ENCODE measurements at regions not wholly inside any gene's neighbourhood (a gene's known extent, or its start where the extent isn't known, plus 50 kb on each side); places are given as distances from the start of the nearest gene placed in this dataset.
"Not testable (repeated sequence)": the region's sequence is repeated elsewhere in the genome, so short reads cannot be mapped to it uniquely, and the experiment has no call there.

DNA sequence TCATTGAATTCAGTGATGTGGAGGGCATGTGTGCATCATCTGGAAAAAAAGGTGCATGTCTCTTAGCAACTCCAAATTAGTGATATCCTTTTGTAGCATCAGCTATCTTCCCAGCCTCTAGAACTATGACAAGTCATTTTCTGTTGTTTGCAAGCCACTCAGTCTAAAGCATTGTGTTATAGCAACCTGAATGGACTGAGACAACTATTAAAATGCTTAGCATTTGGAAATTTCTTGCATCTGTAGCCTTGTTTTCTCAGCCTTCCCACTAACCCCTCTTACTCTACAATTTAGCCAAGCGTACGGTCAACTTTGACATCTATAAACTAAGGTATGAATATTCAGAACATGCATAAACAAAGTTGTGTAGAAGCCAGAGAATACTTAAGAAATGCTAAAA lies 777.1 kb upstream of the CDH18 start:
- not testable (repeated sequence) for H3K27ac ChIP-seq (ENCODE audit: low read length); H3K4me1 ChIP-seq (ENCODE audit: control insufficient read depth, insufficient read depth, low read length); H3K27me3 ChIP-seq (ENCODE audit: control insufficient read depth in 1 of 2, insufficient read depth in 2 of 2, low read length in 2 of 2); H3K4me3 ChIP-seq (ENCODE audit: low read length in 2 of 2); H3K36me3 ChIP-seq (ENCODE audit: control insufficient read depth in 2 of 2, insufficient read depth in 2 of 2, low read length in 2 of 2); H3K9me3 ChIP-seq (ENCODE audit: control insufficient read depth in 2 of 2, low read length in 2 of 2); H3K9ac ChIP-seq (ENCODE audit: low read length in 2 of 2)

- H3K27ac ChIP-seq (ENCODE audit: low read length); H3K4me3 ChIP-seq (ENCODE audit: low read length in 2 of 2); H3K9ac ChIP-seq (ENCODE audit: low read length in 2 of 2); H3K4me1 ChIP-seq (ENCODE audit: control insufficient read depth, insufficient read depth, low read length); H3K27me3 ChIP-seq (ENCODE audit: control insufficient read depth in 1 of 2, insufficient read depth in 2 of 2, low read length in 2 of 2); H3K36me3 ChIP-seq (ENCODE audit: control insufficient read depth in 2 of 2, insufficient read depth in 2 of 2, low read length in 2 of 2); H3K9me3 ChIP-seq (ENCODE audit: control insufficient read depth in 2 of 2, low read length in 2 of 2): not testable (repeated sequence)
These were observed 771.5 kb upstream of the CDH18 start for GRCh38 chr5:20759459-20759858.

DNA sequence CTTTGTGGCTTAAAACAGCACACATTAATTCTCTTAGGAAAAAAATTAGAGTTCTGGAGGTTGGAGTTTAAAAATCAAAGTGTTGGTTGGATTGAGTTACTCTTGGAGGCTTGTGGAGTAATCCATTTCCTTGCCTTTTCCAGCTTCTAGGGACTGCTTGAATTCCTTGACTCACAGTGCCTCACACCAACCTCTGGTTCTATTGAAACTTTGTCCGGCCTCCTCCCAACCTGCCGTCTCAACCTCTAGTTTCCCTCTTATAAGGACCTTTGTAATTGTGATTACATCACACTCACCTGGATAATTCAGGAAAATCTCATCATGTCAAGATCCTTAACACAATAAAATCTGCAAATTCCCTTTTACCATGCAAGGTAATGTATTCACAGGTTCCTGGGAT lies 764.2 kb upstream of the CDH18 start:
- not testable (repeated sequence) for H3K4me3 ChIP-seq (ENCODE audit: low read length in 2 of 2); H3K27ac ChIP-seq (ENCODE audit: low read length); H3K4me1 ChIP-seq (ENCODE audit: control insufficient read depth, insufficient read depth, low read length); H3K27me3 ChIP-seq (ENCODE audit: control insufficient read depth in 1 of 2, insufficient read depth in 2 of 2, low read length in 2 of 2); H3K9me3 ChIP-seq (ENCODE audit: control insufficient read depth in 2 of 2, low read length in 2 of 2); H3K36me3 ChIP-seq (ENCODE audit: control insufficient read depth in 2 of 2, insufficient read depth in 2 of 2, low read length in 2 of 2); H3K9ac ChIP-seq (ENCODE audit: low read length in 2 of 2)

GRCh38 chr5:20735715-20736114 lies 747.7 kb upstream of the CDH18 start:
- not testable (repeated sequence) for H3K9me3 ChIP-seq (ENCODE audit: control insufficient read depth in 2 of 2, low read length in 2 of 2); H3K27me3 ChIP-seq (ENCODE audit: control insufficient read depth in 1 of 2, insufficient read depth in 2 of 2, low read length in 2 of 2); H3K36me3 ChIP-seq (ENCODE audit: control insufficient read depth in 2 of 2, insufficient read depth in 2 of 2, low read length in 2 of 2); H3K27ac ChIP-seq (ENCODE audit: low read length); H3K4me3 ChIP-seq (ENCODE audit: low read length in 2 of 2); H3K9ac ChIP-seq (ENCODE audit: low read length in 2 of 2); H3K4me1 ChIP-seq (ENCODE audit: control insufficient read depth, insufficient read depth, low read length)

DNA sequence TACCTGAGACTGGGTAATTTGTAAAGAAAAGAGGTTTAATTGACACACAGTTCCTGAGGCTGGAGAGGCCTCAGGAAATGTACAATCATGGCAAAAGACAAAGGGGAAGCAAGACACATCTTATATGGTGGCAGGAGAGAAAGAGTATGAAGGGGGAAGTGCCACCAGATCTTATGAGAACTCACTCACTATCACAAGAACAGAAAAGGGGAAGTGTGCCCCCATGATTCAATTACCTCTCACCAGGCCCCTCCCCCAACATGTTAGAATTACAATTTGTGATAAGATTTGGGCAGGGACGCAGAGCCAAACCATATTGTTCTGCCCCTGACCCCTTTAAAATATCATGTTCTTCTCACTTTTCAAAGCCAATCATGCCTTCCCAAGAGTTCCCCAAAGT lies 744.2 kb upstream of the CDH18 start:
- H3K4me3 ChIP-seq (ENCODE audit: low read length in 2 of 2) = not testable (repeated sequence)

DNA sequence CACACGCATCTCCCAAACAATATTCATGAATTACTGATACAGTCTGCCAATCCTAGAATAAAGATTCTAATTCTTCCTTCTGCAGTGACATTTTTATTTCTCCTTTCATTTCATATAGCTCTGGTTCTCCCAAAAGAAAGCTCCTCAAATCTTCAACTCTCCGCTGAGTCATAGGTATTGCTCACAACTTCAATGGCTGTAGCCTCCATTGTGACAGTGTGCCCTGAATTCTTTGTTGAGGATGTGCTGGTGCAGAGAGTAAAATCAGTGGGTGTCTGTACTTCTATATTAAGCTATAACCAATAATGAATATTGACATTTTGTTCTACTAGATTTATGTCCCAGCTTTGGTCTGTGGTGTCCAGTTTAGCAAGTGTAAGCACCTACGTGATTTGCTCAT lies 733.3 kb upstream of the CDH18 start:
- H3K4me3 ChIP-seq (ENCODE audit: low read length in 2 of 2); H3K9me3 ChIP-seq (ENCODE audit: control insufficient read depth in 2 of 2, low read length in 2 of 2); H3K36me3 ChIP-seq (ENCODE audit: control insufficient read depth in 2 of 2, insufficient read depth in 2 of 2, low read length in 2 of 2); H3K27ac ChIP-seq (ENCODE audit: low read length); H3K4me1 ChIP-seq (ENCODE audit: control insufficient read depth, insufficient read depth, low read length); H3K27me3 ChIP-seq (ENCODE audit: control insufficient read depth in 1 of 2, insufficient read depth in 2 of 2, low read length in 2 of 2); H3K9ac ChIP-seq (ENCODE audit: low read length in 2 of 2): not testable (repeated sequence)

More for the DNA sequence above, 744.2 kb upstream of the CDH18 start:
- not testable (repeated sequence) for H3K9ac ChIP-seq (ENCODE audit: low read length in 2 of 2); H3K9me3 ChIP-seq (ENCODE audit: control insufficient read depth in 2 of 2, low read length in 2 of 2); H3K4me1 ChIP-seq (ENCODE audit: control insufficient read depth, insufficient read depth, low read length); H3K36me3 ChIP-seq (ENCODE audit: control insufficient read depth in 2 of 2, insufficient read depth in 2 of 2, low read length in 2 of 2); H3K27me3 ChIP-seq (ENCODE audit: control insufficient read depth in 1 of 2, insufficient read depth in 2 of 2, low read length in 2 of 2); H3K27ac ChIP-seq (ENCODE audit: low read length)

GRCh38 chr5:20711520-20712155 lies 723.6 kb upstream of the CDH18 start:
- H3K9ac ChIP-seq (ENCODE audit: low read length in 2 of 2); H3K9me3 ChIP-seq (ENCODE audit: control insufficient read depth in 2 of 2, low read length in 2 of 2); H3K27me3 ChIP-seq (ENCODE audit: control insufficient read depth in 1 of 2, insufficient read depth in 2 of 2, low read length in 2 of 2); H3K36me3 ChIP-seq (ENCODE audit: control insufficient read depth in 2 of 2, insufficient read depth in 2 of 2, low read length in 2 of 2); H3K4me3 ChIP-seq (ENCODE audit: low read length in 2 of 2); H3K4me1 ChIP-seq (ENCODE audit: control insufficient read depth, insufficient read depth, low read length); H3K27ac ChIP-seq (ENCODE audit: low read length): not testable (repeated sequence)

DNA sequence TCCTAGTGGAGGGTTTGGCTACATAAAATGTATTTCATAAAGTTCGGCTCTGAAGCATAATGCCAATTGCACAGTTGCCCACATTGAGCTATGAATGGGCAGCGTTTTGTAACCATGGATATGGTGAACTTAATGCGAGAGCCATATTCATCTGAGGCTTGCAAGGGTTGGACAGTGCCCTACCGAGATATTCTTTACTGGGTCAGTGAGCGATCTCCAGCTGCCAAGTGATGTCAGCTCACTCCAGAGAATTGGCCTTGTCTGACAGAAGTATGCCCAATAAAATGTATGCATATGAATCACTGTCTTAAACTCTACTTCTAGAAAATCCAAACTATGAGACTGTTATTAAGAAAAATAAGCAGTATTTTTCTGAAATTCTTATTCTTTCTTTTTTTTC lies 719.6 kb upstream of the CDH18 start:
- H3K4me3 ChIP-seq (ENCODE audit: low read length in 2 of 2); H3K27ac ChIP-seq (ENCODE audit: low read length); H3K36me3 ChIP-seq (ENCODE audit: control insufficient read depth in 2 of 2, insufficient read depth in 2 of 2, low read length in 2 of 2); H3K27me3 ChIP-seq (ENCODE audit: control insufficient read depth in 1 of 2, insufficient read depth in 2 of 2, low read length in 2 of 2); H3K9ac ChIP-seq (ENCODE audit: low read length in 2 of 2); H3K4me1 ChIP-seq (ENCODE audit: control insufficient read depth, insufficient read depth, low read length); H3K9me3 ChIP-seq (ENCODE audit: control insufficient read depth in 2 of 2, low read length in 2 of 2): not testable (repeated sequence)

GRCh38 chr5:20694121-20694520 lies 706.1 kb upstream of the CDH18 start:
- no peaks in the 10 kb centered on the region for H3K4me1 ChIP-seq (ENCODE audit: control insufficient read depth, insufficient read depth, low read length)
- no peak overlapping the region for H3K4me3 ChIP-seq (ENCODE audit: low read length in 2 of 2)
- no peaks in the 10 kb centered on the region for H3K27me3 ChIP-seq (ENCODE audit: control insufficient read depth in 1 of 2, insufficient read depth in 2 of 2, low read length in 2 of 2)
- no peaks in the 10 kb centered on the region for H3K36me3 ChIP-seq (ENCODE audit: control insufficient read depth in 2 of 2, insufficient read depth in 2 of 2, low read length in 2 of 2)
- H3K9ac ChIP-seq (ENCODE audit: low read length in 2 of 2) = no peak overlapping the region
- H3K9me3 ChIP-seq (ENCODE audit: control insufficient read depth in 2 of 2, low read length in 2 of 2) = no peaks in the 10 kb centered on the region
- no peak overlapping the region for H3K27ac ChIP-seq (ENCODE audit: low read length)

DNA sequence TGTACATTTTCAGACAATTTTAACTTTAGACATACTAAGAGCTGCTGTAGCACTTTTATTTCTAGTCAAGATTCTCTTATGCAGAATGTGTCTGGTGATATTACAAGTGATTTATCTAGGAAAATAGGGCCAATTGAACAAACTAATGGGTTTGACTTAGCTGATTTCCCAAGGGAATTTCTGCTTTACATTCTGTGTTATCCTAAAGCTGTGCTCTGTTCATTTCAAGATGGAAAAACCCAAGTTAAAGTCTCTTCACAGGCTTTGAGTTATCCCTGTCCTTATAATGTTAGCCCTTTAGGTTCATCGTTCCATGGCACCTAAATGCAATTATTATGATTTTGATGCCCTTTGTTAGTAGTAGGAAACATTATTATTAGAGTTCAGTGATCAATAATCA lies 704.9 kb upstream of the CDH18 start:
- Histone ChIP-seq H3K36me3 (ENCODE audit: control insufficient read depth in 2 of 2, insufficient read depth in 2 of 2, low read length in 2 of 2) (no peaks in the 10 kb centered on the region), H3K27ac (ENCODE audit: low read length) (no peak overlapping the region), H3K4me1 (ENCODE audit: control insufficient read depth, insufficient read depth, low read length) (no peaks in the 10 kb centered on the region), H3K9ac (ENCODE audit: low read length in 2 of 2) (no peak overlapping the region), H3K4me3 (ENCODE audit: low read length in 2 of 2) (no peak overlapping the region), H3K27me3 (ENCODE audit: control insufficient read depth in 1 of 2, insufficient read depth in 2 of 2, low read length in 2 of 2) (no peaks in the 10 kb centered on the region), H3K9me3 (ENCODE audit: control insufficient read depth in 2 of 2, low read length in 2 of 2) (no peaks in the 10 kb centered on the region)

DNA sequence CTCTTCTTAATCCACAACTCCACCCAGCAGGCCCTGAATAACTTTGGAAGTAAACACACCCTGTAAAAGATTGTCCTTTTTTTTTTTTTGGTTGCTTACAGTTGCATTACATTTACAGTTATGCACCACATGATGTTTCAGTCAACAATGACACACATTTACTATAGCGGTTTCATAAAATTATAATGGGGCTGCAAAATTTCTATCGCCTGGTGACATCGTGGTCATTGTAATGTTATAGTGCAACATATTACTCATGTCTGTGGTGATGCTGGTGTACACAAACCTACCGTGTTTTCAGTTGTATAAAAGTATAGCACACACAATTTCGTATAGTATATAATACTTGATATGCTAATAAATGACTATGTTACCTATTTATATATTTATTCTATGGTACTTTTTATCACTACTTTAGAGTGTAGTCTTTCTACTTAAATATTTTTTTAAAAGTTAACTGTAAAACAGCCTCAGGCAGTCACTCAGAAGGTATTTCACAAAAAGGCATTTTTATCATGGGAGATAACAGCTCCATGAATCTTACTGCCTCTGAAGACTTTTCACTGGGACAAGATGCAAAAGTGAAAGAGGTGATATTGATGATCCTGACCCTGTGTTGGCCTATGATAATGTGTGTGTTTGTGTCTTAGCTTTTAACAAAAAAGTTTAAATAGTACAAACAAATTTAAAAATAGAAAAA lies 695.4 kb upstream of the CDH18 start:
- no peak overlapping the region for H3K27ac ChIP-seq (ENCODE audit: low read length)
- no peak overlapping the region for H3K9ac ChIP-seq (ENCODE audit: low read length in 2 of 2)
- no peaks in the 10 kb centered on the region for H3K4me1 ChIP-seq (ENCODE audit: control insufficient read depth, insufficient read depth, low read length)
- no peak overlapping the region for H3K4me3 ChIP-seq (ENCODE audit: low read length in 2 of 2)
- no peaks in the 10 kb centered on the region for H3K9me3 ChIP-seq (ENCODE audit: control insufficient read depth in 2 of 2, low read length in 2 of 2)
- H3K36me3 ChIP-seq (ENCODE audit: control insufficient read depth in 2 of 2, insufficient read depth in 2 of 2, low read length in 2 of 2) = no peaks in the 10 kb centered on the region
- H3K27me3 ChIP-seq (ENCODE audit: control insufficient read depth in 1 of 2, insufficient read depth in 2 of 2, low read length in 2 of 2) = no peaks in the 10 kb centered on the region

Data from stomach smooth muscle (tissue), 2 donors.